ENCODE measurements at regions not wholly inside any gene's neighbourhood (a gene's known extent, or its start where the extent isn't known, plus 50 kb on each side); places are given as distances from the start of the nearest gene placed in this dataset.

- TF ChIP-seq ZNF770 (CRISPR knock-in tag; IDR thresholded peaks at IDR 0.05) (peak; percentile 6; the same call in 1 of the 2 replicates), GABPB1 (CRISPR knock-in tag; IDR thresholded peaks at IDR 0.05) (peak; percentile 60; the same call in 1 of the 2 replicates), MYC (CRISPR knock-in tag; IDR thresholded peaks at IDR 0.05; ENCODE audit: borderline replicate concordance) (peak; percentile 26; the same call in 1 of the 2 replicates), GMEB2 (CRISPR knock-in tag; IDR thresholded peaks at IDR 0.05; ENCODE audit: low read depth) (0 out of 2 replicates have a peak, but pooled peaks have one; percentile 17), NCOR1 (IDR thresholded peaks at IDR 0.05; ENCODE audit: borderline replicate concordance, low read length) (peak; percentile 87; the same call in 1 of the 2 replicates), NCOA5 (CRISPR knock-in tag; IDR thresholded peaks at IDR 0.05) (no peak), ZNF142 (CRISPR knock-in tag; IDR thresholded peaks at IDR 0.05) (no peak), ZBTB20 (CRISPR knock-in tag; IDR thresholded peaks at IDR 0.05; ENCODE audit: borderline replicate concordance, low read depth) (0 out of 2 replicates have a peak, but pooled peaks have one; percentile 19), ZMYM3 (CRISPR knock-in tag; IDR thresholded peaks at IDR 0.05) (peak; percentile 67; the same call in 1 of the 2 replicates), MAX (IDR thresholded peaks at IDR 0.05) (peak; percentile 59), FOSL2 (CRISPR knock-in tag; IDR thresholded peaks at IDR 0.05) (peak; percentile 44; the same call in 1 of the 2 replicates), SNAPC4 (CRISPR knock-in tag; IDR thresholded peaks at IDR 0.05) (peak; percentile 65; the same call in 1 of the 2 replicates)
Measured at GRCh38 chr2:64922482-64923384, 66.5 kb upstream of the SLC1A4 start (continued).

Measured in HepG2 (cell line).